GM21360 (cell line): ENCODE measurements at regions not wholly inside any gene's neighbourhood (a gene's known extent, or its start where the extent isn't known, plus 50 kb on each side); places are given as distances from the start of the nearest gene placed in this dataset.

ENCODE experiments used
- ATAC-seq: cut with Tn5 transposase; IDR thresholded peaks from one replicate; pipeline ENCODE4 v1.9.1; 2021; ENCODE audit warnings: mild to moderate bottlenecking, moderate library complexity; ENCODE audit not compliant: unreplicated experiment

DNA sequence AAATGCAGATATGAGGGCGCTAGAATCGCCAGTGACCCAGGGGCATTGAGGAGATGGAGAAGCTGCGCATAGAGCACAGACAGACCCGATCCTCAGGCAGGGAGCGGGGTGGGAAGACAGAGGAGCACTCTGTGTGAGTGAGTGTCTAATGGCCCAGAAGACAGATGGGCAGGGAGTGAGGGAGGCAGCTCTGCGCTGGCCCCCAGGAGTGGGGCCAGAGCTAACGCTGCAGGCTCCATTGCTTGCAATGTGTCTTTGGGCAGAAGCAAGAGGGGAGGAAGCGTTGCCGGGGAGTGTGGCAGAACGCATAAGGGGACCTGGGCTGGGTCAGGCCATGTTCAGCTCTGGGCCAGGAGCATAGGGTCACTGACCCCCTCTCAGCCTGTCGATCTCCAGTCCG lies 207.0 kb downstream of the TBXT start:
- no peak for ATAC-seq

DNA sequence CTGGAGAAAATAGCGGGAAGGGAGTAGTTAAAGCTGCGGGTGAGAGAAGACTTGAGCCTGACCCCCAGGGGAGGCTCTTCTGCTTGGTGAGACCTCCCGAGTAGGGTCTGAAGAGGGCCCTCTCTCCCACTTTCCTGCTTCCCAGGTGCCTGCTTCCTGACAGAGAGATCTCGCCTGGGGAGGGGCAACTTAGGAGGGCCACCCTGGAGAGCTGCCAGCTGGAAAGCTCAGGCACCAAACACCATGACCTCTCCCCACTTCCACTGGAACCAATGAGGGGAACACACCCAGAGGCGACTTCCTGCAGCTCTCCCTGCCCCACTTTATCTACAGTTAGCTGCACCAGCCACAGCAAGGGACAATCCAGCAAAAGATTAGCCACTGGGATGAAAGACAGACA lies 208.0 kb downstream of the TBXT start:
- no peak for ATAC-seq

DNA sequence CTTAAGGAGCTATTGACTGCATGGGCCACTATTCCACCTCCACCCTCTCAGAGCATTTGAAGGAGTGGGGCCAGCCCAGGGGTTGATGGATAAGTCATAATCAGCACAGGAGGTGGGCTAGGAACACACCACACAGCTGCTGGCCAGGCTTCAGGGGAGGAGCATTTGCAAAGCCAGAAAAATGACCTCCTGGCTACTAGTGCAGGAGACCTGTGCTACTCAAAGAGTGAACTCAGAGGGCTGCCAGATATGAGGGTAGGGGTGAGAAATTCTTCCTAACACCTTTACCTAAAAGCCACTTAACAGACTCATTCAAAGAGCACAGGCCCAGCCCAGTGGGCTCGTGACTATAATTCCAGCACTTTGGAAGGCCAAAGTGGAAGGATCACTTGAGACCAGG lies 210.8 kb downstream of the TBXT start:
- ATAC-seq, result no peak

DNA sequence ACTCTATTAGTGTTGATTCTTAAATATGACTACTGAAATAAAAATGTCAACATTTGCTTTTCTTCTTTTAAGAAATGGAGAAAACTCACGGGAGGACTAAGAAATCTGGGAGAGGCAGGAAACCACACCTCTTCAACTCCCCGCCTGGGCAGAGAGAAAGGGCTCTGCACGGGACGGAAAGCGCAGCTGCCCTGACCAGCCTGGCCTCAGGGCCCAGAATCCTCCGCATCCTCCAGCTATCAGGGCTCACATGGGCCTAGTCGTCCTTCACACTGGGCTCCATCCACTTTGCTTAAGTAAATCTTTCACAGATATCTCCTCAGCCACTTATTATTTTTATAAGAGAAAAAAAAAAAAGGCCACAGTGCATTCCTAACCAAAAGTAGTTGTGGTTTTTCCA lies 215.1 kb downstream of the TBXT start:
- no peak for ATAC-seq

DNA sequence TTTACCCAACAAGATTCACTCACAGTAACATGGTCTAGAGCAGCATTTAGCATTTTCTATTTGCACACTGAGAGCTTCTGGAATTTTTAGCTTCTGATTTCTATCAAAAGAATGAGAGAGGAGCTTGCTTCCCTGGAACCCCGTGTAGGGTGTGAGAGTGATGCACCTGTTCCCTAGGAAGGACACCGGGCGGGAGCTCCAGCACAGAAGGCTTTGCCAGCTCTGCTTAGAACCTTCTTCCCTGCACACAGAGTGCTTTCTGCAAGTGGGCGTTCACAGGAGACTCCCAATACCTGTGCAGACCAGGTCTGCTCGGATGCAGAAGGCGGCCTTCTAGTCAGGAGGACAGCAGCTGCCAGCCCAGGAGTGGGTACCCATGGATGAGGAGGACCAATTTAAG lies 217.3 kb downstream of the TBXT start:
- ATAC-seq, result no peak

DNA sequence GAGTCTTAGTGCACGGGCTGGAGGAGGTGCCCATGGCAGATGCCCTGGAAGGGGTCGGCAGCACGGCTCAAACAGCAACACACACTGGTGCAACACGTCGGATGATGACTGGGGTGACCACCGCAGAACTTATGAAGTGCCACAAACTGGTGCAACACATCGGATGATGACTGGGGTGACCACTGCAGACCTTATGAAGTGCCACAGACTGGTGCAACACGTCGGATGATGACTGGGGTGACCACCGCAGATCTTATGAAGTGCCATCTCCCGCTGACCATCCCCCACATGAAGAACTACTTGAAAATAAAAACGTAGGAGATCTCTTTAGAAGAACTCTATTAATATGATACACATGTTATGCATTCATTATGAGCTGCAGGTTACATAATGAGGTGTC lies 218.3 kb downstream of the TBXT start:
- no peak for ATAC-seq

DNA sequence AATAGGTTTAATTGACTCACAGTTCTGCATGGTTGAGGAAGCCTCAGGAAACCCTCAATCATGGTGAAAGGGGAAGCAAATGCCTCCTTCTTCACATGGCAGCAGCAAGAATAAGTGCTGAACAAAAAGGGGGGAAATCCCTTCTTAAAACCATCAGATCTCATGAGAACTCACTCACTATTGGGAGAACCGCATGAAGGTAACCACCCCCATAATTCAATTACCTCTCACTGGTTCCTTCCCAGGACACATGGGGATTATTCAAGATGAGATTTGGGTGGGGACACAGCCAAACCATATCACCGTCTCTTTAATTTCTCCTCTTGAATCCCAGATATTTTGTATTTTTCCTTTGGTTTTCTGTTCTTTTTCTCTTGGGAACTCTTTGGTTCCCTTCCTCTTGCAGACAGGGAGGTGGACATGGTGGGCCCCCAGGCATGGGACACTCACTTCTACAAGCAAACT lies 223.6 kb downstream of the TBXT start:
- no peak for ATAC-seq

DNA sequence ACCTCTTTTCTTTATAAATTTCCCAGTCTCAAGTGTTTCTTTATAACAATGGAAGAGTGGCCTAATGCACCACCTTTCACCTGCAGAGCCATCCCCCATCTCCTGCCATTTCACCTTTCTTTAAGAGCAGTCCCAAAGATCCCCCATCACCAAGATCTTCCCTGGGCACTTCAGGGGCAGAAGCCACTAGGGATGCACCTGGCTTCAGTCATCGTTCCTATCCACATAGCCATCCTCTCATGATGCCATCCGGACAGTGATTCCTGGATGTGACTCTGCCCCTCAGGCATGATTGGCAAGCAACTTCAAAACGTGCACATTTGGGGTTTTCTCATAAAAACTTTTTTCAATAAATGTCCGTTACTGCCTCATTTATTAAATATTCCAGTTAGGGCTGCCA lies 225.9 kb downstream of the TBXT start:
- no peak for ATAC-seq

DNA sequence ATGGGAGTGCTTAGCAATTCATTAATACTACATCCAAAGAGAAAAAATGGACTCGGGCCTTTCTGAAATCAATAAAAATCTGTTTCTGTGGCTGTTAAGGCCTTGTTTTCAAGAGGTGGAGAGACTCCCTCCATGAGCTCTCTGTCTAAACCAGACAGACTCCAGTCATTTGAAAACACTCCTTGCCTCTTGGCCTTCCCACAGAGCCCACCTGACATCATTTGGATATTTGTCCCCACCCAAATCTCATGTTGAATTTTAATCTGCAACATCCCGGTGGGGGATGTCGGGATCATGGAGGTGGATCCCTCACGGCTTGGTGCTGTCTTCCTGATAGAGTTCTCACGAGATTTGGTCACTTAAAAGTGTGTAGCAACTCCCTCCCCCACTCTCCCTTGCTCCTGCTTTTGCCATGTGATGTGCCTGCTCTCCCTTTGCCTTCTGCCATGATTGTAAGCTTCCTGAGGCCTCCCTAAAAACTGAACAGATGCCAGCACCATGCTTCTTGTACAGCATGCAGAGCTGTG lies 226.3 kb downstream of the TBXT start:
- no peak for ATAC-seq

DNA sequence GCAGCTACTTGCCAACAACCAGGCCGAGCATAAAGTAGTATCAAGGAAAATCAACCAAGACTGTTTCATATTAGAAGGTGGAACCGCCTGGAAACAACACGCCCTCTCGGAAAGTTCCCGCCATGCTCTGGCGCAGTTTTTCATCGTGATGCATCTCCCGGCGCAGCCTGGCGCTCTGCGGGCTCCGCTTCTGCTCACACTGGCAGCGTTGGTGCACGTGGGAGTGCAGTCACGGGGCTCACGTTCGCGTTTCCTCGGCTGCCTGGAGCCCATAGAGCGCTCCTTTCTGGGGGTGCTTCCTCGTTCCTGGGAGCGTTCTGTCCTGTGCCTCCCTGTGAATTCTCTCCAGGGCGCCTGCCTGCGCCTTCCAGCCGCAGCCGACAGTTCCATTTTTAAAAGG lies 227.3 kb downstream of the TBXT start:
- ATAC-seq, result no peak

DNA sequence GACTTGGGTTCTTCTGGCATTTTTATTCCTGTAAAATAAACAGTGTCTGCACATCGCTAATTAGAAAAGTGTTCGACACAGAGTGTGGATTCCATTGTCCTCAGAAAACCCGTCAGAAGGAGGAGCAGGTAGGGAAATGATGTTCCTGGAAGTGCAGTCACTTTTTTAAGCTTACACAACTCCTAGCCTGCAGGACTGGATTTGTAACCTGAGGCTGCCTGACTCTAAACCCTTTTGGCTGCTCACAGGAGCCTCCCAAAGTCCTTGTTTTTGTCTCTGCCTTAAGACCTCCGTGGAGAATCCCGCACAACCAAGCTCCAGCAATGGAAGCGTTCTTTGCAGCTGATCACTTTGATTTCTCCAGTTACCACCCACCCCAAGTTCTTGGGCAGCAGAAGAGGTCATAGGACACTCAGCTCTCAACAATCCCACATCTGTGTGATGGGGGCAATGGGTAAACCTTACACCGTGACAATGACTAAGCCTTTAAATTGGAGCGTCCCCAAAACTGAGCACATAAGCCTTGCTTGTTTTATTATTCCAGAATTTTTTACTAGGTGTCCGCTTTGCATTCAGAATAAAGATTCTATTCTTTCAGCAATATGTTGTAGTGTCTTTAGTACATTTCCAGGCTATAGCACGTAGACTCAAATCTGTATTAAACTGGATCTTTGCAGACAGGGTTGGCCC lies 227.9 kb downstream of the TBXT start:
- no peak for ATAC-seq

DNA sequence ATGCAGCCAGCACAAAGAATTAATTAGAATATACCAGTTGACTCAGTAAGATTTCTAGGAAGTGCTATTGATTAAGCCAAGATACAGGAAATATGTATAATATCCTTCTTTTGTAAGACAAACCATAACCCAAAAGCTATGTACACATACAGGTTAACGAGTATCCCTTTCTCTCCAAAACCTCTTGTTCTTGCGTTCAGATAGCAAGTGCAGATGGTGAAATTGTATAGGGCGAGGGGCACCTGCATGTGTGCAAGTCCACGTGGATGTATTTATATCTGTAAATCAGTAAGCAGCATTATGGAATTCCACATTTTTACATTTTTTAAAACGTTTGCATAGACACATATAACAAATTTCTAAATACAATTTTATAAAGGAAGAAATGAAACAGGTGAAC lies 228.6 kb downstream of the TBXT start:
- no peak for ATAC-seq

DNA sequence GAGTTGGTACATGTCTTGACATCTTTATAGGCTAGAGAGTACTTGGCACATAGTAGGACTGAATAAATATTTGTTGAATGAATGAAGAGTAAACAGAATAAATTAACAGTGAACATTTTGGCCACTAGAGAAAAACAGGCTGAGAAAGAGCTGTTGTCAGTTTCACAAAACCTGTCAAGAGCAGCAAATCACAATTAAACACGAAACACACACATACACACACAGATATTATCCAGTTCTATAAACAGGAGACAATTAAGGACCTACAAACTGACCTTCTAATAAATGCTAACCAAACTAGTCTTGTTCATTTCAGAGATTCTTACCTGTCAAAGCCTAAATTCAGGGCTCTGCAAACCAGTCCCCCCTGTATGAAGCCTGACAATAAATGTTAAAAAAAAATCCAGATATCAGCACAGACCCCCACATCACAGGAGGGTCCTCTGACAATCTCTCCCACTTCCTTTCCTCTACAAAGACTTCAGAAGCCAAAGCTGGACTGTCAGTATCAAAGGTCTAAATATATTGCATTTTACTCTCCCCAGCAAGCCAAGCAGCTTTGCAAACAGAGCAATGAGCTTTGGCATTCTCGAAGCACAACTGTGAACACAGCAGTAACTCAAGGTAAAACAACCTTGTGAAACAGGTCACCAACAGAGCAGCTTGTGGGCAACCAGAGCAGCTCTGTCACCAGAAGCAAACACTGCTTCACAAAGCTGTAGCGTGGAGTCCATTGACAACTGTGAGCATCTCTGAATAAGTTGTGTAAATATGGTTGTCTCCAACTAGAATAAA lies 229.9 kb downstream of the TBXT start:
- ATAC-seq, result no peak

DNA sequence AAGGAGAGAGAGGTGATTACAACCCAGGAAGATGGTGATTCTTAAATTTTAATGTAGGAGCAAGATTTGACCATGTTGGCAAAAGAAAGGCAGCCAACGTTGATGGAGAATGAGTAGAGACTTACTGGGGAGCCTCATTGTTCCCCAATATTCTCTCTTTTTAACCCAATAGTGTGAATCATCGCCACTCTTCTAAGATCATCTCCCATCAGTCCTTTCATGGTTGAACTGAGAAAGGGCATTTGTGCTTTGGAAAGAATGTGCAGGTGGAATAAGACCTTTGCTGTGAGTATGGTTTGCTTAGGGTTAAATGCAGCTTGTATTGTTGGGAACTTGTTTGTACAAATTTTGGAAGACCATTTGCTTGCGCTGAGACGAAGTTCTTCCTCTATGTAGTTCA lies 231.0 kb downstream of the TBXT start:
- ATAC-seq, result no peak

DNA sequence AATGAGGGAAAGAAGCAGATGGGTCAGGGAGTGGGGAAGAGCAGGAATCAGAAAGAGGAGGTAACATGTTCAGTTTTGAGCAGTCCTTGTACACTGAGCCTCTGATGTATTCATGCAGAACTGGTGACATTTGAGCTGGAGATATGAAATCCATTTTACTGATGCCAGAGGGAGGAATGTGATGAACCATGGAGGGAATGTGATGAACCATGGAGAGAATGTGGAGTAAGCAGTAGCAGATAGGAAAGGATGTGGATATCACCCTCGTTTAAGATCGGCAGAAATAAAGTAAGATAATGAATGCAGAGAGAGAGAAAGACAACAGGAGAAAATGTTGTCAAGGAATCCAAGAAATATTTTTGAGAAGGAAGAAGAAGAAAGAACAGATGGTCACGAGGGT lies 231.6 kb downstream of the TBXT start:
- ATAC-seq, result no peak

DNA sequence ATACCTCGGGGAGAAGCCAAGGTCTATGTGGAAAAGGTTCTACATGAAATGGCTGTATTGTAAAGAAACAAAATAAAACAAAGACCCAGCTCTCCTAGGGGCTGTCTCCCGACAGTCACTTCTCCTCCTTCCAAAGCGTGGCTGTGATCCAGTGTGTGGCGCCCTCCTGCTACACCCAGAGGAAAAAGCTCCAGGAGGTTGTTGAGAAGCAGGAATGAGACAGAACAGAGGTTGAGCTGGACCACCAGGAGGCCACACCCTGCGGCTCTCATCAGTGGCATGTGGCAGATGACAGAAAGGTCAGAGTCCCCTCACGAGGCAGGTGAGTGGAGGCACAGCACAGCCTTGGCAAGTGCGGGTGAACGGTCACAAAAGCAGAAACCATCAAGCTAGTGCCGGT lies 236.0 kb downstream of the TBXT start:
- ATAC-seq, result no peak

DNA sequence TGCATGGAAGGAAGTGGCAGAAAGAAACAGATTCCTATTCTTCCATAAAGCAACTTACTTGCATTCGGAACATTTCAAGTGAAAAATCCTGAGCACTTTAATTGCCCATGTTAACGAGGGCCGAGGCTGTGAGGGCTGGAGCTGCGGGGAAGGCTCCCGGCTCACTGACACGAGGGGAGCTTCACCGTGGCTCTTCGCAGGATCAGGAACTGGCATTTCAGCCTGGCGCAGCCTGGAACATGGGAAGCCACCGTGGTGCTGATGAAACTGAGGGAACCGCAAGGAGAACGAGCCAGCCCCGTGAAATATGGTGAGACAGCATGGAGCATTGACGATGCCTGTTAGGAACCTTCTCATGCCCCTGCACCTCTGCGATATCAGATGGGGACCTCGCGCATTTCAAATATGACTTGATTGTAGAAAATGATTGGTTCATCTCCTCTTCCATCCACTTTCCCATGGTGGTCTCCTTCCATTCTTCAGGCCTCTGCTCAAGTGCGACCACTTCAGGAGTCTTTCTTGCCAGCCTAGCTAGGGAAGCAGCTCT lies 236.9 kb downstream of the TBXT start:
- no peak for ATAC-seq

DNA sequence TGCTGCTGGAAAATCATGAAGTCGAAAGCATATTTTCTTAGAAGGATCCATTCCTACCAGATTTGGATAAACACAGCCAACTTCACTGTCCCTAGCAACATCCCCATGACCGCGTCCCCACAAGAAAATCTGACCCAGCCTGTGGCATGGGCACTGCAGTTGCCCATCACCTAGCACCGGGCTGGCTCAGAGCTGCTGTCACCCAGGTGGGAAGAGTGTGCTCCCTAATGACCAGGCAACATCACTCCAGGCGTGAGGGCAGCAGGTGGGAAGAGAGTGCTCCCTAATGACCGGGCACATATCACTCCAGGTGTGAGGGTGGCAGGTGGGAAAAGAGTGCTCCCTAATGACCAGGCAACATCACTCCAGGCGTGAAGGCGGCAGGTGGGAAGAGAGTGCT lies 238.0 kb downstream of the TBXT start:
- no peak for ATAC-seq

DNA sequence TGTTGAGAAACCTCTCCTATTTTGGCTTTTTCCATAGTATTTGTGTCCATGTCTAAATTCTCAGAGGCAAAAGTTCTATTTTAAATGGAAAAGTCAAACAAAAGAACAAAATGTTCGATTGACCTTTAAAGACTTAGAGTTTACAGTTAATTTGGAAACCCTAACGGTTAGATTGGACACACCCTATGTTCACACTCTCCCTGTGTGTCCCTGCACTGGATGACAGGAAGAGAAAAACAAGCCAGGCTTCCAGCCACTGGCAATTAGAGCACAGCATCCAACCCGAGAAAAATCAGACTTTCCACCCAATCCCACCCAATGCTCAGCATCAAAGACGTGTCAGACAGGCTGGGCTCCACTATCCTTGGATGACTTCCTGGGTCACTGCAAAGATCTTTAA lies 241.3 kb downstream of the TBXT start:
- ATAC-seq, result no peak

DNA sequence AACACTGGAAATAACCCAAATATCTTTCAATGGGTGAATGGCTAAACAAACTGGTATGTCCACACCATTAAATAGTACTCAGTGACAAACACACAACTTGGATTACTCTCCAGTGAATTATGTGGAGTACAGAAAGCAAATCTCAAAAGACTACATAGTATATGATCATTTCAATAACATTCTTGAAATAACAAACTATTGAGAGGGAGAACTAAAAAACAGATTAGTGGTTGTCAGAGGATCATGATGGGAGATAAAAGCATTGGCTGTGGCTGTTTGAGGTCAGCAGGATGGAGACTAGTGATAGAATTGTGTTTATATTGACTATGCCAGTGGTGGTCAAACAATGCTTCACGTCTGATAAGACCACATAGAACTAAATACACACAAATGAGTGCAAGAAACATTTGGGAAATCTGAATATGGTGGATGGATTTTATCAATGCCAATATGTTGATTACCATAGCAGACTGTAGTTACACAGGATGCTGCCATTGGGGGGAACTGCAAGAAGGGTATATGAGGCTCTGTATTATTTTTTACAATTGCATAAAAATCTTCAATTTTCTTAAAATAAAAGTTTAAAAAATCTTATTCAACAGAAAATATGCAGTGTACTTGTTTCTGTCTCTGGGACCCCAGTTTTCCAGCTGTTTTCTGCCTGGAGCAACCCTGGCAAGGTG lies 242.0 kb downstream of the TBXT start:
- ATAC-seq, result no peak

DNA sequence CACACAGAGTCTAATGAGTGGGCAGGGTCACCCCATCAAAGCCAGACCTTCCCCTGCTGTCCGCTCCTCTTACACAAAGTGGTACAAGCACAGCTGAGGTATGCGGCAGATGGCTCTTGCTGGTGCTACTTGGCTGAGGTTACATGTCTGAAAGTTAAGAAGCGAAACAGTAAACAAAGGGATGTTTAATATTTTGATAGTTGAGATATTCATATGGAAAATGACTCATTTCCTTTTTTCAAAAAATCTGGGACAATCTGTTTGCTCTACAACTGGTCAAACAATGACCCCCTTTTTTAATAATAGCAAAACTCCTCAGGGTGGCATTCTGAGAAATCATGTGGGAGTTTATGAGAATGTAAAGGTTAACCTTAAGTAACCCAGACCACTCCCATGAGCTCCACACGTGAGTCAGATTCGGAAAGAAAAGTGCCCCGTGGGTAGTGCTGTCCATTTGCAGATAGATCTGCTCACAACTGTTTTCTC lies 245.3 kb downstream of the TBXT start:
- ATAC-seq, result no peak
